SHP77 (cell line): ENCODE measurements at regions not wholly inside any gene's neighbourhood (a gene's known extent, or its start where the extent isn't known, plus 50 kb on each side); places are given as distances from the start of the nearest gene placed in this dataset.

ENCODE experiments used
- DNase-seq, 2 experiments: peaks; one replicate each; lab custom pipeline; 2025; lab: John Stamatoyannopoulos, UW

DNA sequence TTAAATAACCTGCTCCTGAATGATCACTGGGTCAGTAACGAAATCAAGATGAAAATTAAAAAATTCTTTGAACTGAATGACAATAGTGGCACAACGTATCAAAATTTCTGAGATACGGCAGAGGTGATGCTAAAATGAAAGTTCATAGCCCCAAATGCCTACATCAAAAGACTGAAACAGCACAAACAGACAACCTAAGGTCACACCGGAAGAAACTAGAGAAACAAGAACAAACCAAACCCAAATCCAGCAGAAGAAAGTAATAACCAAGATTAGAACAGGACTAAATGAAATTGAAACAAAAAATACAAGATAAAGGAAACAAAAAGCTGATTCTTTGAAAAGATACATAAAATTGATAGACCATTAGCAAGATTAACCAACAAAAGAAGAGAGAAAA lies 324.1 kb downstream of the RBM26 start:
- DNase-seq, result no peak

DNA sequence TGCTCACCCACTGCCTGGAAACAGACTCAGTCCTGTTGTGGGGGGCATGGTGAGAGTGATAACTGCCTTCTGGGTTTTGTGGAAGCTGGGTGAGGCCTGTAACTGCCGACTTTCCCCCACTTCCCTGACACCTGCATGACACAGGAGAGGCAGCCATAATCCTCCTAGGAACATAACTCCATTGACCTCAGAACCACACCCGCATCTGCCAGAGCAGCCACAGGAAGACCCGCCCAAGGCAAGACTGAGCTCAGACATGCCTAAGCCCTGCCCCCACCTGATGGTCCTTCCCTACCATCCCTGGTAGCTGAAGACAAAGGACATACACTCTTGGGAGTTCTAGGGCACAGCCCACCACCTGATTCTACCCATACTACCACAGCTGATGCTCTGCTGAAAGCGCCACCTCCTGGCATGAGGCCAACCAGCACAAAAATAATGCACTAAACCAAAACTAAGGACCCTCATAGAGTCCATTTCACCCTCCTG lies 326.7 kb downstream of the RBM26 start:
- no peak for DNase-seq

DNA sequence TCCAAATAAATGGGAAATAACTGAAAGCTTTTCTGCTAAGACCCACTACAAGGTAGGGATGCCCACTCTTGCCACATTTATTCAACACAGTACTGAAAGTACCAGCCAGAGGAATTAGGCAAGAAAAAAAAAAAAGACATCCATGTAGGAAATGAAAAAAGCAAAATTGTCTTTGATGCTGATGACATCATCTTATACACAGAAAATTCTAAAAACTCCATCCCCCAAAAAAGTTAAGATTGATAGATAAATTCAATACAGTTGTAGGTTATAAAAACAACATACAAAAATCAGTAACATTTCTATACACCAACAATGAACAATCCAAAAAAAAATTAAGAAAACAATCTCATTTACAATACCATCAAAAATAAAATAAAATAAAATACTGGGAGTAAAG lies 330.4 kb downstream of the RBM26 start:
- DNase-seq, result no peak

DNA sequence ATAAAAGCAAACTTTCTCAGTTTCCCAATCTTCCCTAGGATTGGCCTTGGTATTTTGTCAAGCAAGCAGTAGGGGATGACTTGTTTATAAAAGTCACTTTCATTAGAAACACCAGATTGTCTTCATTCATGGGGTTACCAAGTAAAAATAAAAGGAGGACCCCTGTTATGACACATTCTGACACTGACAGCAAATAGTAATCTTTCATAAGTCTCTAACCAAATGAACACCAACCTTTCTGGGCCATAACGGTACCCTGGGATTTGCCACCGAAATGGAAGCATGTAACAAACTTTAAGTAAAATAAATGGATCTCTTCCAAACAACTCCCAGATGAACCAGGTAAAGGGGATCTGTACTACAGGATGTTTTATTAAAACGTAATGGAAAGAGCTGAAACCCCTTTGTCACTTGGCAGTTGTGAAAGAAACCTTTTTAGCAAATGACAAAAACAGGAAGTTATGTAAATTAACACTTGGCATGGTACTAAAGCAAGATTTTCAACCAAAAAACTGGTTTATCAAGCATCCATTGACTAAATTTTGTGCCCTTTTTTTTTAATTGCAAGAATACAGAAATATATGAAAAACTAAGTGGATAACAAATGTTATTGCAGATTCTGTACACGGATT lies 335.6 kb downstream of the RBM26 start:
- DNase-seq, result no peak

DNA sequence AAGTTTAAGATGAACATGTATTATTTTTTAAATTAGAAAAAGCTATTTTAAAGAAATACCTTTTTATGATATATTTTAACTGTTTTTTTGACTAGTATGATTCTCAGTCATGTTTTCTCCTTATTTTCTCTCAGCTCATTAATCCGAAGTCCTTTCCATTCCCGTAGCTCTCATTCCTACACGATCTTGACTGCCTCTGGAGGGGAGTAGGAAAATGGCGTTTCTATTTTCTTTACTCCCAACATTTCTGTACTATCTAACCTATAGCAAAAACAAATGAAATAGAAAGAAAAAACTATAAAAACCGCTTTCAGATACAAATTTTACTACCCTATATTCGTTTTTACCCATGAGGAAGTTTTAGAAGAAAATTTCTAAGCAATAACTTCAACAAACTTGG lies 343.8 kb downstream of the RBM26 start:
- DNase-seq, result no peak

DNA sequence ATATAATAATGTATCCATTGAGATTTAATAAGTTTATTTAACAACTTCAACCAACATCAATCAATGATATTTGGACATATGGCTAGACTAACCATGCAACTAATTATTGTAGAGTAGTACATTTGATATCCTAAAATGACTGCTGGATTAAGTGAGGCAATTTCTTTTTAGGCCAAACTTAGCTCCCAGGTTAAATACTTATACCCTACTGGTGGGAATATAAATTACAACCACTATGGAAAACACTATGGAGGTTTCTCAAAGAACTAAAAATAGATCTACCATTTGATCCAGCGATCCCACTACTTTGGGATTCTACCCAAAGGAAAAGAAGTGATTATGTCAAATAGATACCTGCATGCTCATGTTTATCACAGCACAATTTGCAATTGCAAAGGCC lies 345.8 kb downstream of the RBM26 start:
- DNase-seq, result no peak

DNA sequence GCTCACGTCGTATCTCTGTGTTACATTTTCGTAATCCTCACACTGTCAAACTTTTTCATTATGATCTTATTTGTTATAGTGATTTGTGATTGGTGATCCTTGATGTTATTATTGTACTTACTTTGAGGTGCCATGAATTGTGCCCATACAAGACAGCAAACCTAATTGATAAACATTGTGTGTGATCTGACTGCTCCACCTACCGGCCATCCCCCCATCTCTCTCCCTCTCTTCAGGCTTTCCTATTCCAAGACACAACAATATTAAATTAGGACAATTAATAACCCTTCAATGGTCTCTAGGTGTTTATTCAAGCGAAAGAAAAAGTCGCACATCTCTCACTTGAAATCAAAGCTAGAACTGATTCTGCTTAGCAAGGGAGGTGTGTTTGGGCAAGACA lies 349.3 kb downstream of the RBM26 start:
- DNase-seq, result no peak

DNA sequence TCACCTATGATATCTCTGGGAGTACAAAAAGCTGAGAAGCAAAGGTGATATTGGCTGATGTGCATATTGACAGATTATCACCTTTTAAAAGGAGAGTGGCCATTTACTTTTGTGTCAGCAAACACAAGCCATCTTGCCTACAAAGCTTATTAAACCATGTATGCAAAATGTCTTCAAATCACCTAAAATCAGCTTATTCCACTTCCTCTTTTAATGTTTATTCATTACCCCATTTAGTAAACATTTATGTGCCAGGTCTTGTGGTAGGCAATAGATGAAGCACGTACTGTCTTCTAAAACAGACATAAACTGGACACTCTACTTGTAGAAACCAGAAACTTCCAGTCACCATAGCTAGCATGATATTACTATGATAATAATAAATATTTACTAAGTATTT lies 354.6 kb downstream of the RBM26 start:
- no peak for DNase-seq

DNA sequence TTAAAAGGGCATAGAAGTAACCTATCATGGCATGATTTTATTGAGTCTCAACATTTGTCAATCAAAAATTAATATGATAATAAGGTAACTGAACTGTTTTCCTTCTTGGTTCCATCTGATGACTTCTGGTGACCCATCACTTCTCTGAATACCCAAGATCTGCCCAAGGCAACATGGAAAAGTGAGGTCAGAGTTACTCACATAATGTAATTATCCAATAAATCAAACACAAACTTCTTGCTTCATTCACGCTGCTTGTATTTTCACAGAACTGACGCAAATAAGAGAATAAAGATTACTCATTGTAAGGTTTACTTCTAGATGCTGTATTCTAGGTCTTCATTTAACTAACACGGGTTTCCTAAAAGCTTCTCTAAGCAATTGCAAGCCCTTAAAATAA lies 361.6 kb downstream of the RBM26 start:
- DNase-seq, result no peak

DNA sequence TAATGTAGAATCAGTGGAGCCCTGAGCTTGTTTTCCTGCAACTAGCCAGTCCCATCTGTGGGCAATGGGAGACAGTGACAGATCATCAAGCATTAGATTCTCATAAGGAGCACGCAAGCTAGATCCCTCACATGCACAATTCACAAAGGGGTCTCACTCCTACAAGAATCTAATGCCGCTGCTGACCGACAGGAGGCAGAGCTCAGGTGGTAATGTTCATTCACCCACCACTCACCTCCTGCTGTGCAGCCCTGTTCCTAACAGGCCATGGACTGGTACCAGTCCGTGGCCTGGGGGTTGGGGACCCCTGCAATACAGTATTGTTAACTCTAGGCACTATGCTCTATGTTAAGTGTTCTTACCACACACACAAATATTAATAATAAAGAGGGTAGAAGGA lies 362.8 kb downstream of the RBM26 start:
- DNase-seq, result no peak

DNA sequence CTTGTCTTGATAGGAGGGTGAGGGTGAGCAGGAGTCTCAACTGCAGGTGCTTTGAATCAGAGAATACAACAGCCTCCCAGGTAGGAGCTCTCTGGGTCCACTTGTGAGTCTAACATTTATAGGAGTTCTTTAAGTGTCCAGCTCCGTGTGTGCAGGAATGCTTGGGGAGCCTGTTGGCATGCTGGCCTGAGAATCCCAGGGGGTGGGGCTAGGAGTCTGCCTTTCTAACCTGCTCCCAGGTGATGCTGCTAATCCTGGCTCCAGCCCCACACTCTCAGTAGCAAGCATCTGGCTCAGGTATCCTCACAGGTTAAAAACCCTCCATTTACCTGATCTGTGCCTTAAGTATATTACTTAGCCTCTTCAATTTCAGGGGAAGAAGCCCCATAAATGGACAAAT lies 368.9 kb downstream of the RBM26 start:
- no peak for DNase-seq

DNA sequence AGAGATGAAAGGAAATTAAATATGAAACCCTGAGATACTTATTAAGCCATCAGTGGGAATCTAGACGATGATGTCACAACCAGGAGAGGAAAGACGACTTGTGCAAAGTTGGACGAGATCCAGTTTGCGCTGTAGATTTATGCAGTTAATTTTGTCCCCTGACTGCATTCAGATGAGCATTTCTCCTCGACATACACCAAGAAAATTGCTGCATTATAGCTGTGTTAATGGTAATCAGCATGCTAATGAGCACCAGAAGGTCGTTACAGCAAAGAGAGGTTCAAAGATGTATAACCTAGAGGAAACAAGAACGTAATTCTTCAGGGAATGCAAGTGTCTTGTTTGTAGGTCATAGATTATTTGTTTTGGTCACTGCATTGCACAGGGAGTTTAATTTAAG lies 371.7 kb downstream of the RBM26 start:
- peak in 1 of 2 experiments; percentile 4 for DNase-seq

DNA sequence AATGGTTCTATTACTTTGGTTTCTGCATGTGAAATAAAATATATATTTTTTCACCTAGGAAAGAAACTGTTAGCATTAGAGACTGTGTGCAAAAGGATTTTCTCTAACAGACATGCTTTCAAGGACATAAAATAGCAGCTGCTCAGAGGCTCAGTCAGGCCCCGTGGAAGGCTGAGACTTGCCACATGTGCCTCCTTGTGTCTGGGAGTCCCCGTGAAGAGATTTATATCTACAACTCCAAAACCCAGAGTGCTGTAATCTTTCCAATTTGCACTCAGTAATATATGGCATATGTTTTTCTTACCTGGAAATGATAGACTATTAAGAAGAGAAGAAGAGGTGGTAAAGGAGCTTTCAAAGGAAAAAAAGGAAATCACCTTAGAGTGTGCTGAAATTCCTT lies 371.6 kb upstream of the OBI1 start:
- DNase-seq, result peak in 1 of 2 experiments; percentile 15

DNA sequence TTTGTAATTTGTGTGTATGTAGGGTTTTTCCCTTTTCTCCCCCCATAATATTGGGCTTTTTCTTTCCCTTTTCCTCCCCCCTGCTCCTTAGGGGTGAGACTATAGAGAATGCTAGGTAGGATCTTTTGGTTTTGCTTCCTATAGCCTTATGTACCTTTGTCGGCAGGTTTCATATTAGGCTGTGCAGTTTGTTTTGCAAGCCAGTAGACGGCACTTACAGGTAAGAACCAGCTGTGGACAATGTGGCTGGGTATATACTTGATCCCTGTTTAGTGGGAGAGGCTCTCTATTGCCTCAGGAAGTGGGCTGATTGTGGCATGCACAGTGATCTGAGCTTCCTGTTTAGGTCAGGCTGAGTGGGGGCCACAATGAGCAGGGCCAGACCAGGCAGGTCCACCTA lies 359.2 kb upstream of the OBI1 start:
- no peak for DNase-seq

DNA sequence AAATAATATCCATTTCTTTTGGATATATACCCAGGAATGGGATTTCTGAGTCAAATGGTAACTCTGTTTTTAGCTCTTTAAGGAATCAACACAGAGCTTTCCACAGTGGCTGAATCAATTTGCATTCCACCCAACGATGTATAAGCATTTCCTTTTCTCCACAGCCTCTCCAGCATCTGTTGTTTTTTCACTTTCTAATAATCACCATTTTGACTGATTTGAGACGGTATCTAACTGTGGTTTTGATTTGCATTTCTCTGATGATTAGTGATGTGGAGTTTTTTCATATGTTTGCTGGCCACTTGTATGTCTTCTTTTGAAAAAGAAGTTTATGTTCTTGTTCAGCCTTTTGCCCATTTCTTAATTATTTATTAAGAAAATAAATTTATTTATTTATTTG lies 352.2 kb upstream of the OBI1 start:
- no peak for DNase-seq

DNA sequence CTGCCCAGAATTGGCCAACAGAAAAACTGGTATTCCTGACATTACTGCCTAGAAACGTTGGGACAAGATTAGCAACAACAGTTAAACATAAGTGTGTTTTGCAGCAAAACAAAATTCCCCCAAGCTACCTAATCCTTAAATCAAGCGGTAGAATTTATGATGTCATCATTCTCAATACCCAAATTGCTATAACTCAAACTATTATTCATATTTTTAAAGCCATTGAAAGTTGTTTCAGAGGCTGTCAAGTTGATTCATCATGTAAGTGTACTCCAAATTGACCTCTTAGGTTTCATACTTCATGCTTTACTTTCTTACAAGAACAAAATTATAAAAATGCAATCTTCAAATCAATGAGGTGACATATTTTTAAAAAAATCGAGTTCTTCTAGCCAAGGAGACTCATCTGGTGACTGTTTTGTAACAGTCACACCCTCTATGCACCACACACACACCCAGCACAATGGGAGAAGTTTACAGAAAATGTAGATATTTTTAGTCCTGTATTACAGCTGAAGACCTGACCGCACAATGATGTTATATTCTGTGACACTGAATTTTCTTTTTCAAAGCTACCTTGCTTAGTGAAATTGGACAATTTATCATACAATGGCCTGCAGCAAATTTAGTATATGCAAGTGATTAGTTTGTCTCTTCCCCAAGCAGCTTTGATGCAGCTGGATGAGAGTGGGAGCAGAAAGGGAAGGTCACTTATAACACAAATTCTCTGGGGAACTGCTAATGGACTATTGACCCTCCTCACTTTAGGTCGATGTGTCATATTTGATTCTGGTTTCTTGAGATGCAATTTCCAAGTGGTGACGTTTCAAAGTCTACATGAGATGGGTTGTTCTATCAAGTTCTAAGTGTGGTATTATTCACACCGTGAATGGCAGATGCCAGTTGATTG lies 345.3 kb upstream of the OBI1 start:
- no peak for DNase-seq

DNA sequence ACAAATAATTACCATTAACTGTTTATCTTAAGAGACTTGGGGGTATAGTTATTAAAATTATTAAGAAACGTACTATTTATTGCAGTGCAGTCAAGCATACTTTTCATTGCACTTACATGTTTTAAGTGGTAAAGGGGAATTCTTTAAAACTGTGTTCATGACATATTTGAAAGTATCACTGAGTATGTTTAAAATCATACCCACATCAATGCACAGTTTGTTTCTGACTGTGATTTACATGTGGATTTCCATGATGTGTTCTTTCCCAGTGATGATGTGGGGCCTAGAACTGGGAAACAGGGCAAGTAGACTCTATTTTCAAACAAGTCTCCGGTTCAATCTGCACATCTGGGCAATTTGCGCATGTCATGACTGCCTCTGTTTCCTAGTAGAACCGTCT lies 340.5 kb upstream of the OBI1 start:
- DNase-seq, result no peak

DNA sequence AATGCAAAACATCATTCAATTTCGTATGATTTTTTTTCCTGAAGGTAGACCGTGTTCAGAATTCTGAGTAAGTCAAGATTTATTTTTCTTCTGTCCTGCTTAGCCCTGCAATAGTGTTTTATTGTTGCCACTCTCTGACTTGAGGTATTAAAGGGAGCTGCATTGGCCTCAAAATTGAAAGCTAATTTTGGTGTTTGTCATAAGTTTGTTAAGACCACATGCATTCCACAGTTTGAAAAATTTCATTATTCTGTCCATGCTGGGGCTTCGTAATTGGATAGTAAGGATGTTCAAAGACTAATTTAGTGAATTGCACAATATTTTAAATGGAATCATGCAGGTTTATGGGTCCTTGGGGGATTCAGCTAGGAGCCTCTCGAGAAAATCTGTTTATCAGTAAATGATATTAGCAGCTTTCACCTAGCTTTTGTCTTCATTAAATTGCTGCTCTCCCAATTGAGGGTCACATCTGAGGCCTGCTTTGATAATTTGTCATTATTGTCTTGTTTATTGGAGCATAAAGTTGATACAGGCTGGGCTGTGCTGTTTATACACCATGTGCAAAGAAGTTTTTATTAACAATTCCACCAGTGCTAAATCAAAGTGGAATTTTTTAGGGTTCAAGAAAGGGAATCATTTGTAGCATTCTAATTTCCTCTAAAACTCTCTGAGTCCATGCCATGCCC lies 339.8 kb upstream of the OBI1 start:
- no peak for DNase-seq

DNA sequence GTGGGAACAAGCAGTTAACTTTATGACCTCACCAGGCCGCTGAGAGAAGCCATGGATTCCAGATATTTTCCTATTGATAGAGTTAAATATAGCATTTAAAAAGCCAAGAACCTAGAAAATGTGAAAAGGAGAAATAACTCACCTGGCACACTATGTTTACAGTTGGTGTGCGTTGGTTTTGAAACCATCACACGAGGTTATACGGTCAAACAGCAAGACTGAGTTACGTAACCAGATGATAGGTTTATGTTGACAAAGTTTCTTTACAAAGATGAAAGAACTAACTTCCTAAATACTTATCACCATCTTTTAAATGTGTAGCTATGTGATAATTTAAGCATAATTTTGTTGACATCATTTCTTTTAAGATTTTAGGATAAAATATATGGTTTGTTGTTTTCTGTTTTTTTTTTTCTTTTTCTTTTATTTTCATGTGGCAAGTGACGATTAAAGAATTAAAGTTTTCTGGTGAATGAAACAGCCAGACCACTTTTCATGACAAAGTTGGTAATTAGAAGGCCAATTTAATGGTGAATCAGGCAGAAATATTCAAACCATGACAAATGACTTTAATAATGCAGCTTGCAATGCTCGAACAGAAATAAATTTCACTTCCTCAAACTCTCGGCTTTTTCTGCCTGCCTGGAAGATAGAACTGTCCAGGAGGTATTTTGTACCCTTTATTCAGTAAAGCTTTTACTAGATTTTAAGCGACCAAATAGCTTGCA lies 339.1 kb upstream of the OBI1 start:
- no peak for DNase-seq

DNA sequence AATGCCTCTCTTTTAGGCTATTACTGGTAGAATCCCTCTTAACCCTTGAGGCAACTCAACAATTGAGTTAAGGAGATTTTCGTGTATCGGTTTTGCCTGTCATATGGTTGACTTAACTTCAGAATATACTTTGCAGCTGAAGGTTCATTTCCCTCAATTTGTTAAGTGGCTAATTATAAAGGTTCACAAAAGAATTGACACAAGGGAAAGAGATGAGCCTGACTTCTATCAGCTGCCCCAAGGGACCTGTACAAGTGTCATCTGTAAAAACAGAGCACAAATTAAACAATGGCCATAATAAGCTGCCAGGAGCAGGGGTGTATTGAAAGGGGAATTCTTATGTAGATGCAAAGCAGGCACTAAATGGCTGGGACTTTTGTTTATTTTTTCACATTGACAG lies 334.8 kb upstream of the OBI1 start:
- no peak for DNase-seq

DNA sequence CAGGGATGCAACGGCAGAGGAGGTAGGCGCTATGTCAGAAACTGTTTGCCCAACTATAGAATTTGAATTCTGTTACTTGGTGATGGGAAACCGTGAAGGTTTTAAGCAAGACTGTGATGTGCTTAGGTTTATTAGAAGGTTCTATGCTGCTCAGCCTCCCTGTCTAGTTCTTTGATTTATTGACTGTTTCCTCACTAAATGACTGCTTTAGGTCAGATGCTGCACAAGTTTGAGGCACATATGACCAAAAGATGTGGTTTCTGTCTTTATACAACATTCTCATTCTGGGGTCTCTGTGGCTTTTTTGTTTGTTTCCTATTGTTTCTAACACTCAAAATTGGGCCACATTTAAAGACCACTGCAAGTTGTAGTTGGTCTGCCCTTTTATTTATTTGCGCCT lies 323.0 kb upstream of the OBI1 start:
- no peak for DNase-seq

DNA sequence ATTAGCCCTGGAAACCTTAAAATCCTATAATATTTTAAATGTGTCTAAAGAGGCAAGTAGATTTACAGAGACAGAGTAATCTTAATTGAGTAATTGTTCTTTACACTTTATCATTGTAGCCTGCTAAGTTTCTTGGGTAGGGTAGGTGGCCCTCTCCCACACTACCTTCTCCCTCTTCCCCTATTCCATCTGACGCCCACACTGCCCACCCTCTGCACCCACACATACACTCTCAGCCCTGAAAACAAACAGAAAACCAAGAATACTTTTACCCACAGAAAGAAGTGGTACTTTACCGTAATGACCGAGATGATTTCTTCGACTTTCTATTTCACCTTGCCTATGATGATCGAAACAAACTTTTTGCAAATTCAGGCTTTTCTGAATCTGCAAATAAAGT lies 320.4 kb upstream of the OBI1 start:
- no peak for DNase-seq
